Islet of Langerhans (tissue), 1 donor: ENCODE measurements at regions not wholly inside any gene's neighbourhood (a gene's known extent, or its start where the extent isn't known, plus 50 kb on each side); places are given as distances from the start of the nearest gene placed in this dataset.

Source experiments
- FAIRE-seq: peaks from one replicate; lab custom pipeline; 2011; peaks lifted over from hg19 to GRCh38; lab: Jason Lieb, UNC

DNA sequence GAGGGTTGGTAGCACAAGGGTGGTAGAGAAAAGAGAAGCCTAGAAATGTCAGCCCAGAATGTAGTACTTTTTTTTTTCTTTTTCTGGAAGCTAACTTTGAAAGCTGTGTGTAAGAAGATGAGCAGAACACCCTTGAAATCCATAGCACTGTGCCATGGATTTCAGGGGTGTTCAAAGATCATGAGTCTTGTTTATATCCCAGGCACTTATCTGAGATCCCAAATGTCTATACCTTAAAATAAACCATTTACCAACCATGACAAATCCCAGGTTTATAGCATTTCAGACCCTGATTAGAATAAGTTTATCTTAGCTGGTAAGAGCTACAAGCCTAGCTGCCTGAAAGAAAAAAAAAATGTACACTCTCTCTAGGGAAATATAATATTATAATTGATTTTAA lies 389.9 kb upstream of the ANXA10 start:
- no peak for FAIRE-seq

DNA sequence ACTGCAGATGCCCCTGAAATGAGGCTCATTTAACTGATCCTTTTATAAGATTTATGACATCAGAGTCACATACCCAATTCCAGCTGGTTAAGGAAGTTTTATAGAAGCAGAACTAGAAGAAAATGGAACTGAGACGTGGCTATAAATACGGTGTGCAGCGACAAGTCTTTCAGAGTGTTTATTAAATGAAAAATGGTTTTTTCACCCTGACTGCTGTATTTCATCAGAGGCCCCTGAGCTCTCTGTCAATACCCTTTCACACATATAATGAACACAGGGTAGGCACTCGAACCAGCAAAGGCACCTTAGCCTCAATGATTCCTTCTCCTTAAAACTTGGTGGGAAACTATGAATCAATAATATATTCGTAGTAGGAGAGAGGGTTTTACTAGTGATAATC lies 380.8 kb upstream of the ANXA10 start:
- FAIRE-seq, result no peak

DNA sequence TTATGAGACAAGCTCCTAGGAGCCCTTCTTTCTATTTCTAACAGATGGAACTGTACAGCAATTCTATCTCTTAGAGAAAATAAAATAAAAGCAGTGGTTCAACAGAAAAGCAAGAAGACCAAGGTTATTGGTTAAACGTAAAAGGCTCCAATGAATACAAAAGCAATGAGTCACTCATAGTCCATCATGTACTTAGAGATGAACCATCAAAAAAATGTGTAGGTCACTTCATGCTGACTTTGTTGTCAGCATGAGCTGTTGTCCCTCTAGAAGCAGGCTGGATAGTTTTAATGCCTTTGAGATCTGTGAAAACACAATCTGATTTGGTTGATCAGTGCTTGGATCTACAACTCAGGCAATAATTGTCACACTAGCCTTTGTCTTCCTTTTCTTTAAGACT lies 378.6 kb upstream of the ANXA10 start:
- FAIRE-seq, result no peak

DNA sequence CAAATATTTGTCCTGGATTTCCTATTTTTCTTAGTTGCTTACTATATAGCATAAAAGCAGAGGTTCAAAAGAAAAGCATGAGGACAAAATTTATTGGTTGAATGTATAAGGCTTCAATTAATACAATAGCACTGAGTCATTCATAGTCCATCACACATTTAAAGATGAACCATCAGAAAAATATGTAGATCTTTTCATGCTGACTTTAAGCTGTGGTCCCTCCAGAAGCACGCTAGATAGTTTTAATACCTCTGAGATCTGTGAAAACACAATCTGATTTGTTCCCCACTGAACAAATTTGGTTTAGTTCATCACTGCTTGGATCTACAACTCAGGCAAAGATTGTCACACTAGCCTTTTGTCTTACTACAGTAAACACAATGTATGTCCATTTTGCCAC lies 377.2 kb upstream of the ANXA10 start:
- no peak for FAIRE-seq

DNA sequence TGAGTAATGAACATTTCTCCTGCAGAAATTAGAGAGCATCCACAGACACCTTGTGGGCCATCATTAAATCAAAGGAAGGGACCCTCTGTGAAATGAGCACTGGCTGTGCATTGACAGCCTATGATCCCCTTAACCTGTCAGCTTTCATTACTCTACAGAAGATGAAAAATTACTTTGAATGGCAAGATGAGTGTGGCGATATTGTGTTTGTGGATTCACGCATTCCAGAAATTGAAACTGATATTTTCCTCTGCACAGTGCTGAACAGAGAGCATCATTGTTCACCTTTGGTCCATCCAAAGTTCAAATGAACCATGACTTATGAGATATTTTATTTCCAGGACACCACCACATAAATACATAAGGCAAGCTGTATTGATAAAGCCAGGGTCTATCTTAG lies 374.8 kb upstream of the ANXA10 start:
- no peak for FAIRE-seq

DNA sequence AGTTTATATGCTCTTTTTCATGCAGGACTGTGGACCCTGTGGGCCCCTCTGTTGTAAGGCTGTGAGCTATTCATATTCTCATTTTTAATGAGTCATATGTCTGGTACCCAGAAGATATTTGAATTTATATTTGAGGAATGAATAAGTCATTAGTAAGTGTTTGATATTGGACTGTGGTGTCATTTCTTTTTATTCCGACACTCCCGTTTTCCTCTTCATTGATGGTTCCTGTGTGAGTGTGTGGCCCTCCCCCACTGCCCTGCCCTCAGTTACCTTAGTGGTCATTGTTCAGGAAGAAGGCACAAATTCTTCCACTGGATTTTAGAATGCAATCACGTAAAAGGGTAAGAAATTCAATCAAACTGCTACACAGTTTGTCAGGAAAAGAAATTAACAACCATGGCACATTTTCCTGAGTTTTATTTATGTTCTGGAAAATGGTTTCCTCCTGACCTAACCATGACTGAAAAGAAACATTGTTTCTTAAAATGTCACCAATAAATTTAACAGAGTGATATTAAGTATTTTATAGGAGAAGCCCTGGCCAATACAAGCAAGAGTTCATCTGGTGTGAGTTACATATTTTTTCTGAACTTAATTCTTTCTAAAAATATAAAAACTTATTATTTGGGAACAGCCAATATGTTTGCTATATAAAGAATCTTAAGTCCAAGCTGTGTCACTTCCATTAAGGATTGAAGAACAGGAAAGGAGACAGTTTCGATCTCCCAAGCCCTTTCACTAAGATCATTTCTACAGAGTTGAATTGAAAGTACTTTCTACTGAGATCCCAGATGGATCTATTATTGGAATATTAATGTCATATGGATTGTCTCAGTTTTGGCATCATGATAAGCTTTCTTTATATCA lies 370.5 kb upstream of the ANXA10 start:
- no peak for FAIRE-seq

DNA sequence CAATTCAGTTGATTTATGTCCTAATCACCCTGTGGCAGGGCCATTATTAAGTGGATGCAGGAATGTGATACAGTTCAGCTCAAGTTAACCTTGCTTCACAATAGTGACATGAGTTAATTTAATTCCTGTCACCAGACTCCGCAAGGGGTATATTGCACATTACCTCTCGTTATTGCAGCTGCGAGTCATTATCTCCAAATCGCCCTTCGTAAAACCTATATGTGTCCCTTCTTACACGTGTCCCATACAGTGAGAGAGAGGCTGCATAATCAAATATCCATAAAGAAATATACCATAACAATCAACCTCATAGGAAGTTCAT lies 369.9 kb upstream of the ANXA10 start:
- FAIRE-seq, result no peak

DNA sequence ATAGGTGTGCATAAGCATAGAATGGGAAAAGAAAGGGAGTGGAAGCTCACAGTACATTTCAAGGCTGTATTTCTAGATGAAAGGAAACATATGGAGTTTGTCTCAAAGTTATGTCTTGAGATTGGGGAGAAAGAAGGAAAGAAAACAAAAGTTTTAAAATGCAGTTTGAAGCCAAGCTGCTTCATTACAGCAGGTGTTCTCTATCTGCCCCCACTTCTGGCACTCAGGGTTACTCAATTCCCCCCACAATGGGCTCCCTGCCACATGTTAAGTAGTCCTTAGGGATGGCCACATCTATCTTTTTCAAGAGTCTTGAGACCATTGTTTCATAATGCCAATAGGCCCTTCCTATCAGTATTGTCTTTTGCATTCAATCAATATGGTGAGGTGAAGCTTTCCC lies 367.4 kb upstream of the ANXA10 start:
- no peak for FAIRE-seq

DNA sequence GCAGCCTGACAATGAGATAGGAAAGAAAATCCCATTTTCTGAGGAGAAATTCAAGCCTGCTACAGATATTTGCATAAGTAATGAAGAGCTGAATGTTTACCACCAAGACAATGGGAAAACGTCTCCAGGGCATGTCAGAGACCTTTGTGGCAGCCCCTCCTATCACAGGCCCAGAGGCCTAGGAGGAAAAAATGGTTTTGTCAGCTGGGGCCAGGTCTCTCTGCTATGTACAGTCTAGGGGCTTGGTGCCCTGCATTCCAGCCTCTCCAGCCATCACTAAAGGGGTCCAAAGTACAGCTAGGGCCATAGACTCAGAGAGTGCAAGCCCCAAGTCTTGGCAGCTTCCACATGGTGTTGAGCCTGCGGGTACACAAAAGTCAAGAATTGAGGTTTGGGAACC lies 361.6 kb upstream of the ANXA10 start:
- no peak for FAIRE-seq

DNA sequence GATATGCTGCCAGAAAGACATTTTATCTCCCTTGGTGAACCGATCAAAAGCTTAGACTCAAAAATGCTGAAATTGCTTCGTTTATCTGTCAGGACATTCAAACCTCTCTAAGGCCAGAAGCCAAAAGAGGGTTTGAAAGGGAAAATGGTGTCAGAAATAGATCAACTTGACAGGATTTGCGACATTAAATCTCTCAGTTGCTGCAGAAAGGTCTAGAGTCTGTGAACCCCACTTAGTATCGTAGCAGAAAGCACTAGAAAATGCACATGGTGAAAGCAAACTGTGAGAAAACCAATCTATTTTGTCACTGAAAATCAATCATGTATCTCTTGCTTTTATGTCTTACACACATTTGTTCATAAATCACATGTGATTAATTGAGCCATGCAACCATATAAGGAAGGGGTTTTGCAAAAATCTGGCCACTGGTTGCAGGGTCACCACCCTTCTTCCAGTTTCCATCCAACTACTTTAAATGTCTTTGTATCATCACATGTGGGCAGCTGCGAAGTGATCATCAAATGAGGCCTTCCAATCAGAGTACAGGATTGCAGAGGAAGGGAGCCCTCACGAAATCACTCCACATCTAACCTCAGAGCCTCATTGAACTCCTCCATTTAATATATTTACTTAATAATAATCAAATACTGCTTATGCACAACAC lies 347.2 kb upstream of the ANXA10 start:
- no peak for FAIRE-seq

DNA sequence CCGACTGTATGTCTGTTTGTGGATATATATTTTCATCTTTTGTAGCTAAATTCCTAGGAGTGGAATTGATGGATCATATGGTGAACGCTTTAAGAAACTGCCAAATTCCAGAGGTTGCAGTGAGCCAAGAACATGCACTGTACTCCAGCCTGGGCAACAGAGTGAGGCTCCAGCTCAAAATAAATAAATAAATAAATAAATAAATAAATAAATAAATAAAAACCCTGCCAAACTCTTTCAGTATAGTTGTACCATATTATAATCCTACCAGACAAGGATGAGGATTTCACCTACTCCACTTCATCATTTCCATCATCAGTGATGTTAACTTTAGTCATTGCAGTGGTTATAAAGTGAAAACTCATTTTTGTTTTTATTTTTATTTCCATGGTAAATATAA lies 325.1 kb upstream of the ANXA10 start:
- FAIRE-seq, result no peak

DNA sequence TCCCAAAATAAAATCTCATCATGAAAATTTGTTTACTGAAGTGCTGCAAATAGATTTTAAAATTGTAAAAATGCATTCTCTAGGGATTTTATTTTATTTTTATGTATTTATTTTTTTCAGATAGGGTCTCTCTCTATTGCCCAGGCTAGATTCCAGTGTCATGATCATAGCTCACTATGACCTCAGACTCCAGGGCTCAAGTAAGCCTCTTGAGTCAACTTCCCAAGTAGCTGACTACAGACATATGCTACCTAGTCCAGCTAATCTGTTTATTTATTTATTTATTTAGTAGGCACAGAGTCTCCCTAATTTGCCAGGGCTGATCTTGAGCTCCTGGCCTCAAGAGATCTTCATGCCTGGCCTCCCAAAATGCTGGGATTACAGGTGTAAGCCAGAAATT lies 317.7 kb upstream of the ANXA10 start:
- no peak for FAIRE-seq

DNA sequence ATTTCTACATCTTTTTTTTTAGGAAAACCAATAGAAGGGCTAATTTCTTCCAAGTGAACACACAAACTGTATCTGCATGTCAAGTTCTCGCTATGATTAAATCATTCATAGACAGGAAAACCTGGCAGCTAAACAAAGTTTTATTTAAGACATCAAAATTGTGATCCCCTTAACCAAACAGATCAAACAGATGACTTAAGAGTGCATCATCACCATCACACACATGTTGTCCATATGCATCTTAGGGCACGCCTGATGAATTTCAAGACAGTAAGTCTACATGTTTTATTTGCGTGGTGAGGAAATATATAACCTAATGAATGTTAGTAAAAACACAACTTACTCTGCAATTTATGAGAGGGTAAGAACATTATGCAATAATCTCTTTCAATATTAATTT lies 317.0 kb upstream of the ANXA10 start:
- no peak for FAIRE-seq

DNA sequence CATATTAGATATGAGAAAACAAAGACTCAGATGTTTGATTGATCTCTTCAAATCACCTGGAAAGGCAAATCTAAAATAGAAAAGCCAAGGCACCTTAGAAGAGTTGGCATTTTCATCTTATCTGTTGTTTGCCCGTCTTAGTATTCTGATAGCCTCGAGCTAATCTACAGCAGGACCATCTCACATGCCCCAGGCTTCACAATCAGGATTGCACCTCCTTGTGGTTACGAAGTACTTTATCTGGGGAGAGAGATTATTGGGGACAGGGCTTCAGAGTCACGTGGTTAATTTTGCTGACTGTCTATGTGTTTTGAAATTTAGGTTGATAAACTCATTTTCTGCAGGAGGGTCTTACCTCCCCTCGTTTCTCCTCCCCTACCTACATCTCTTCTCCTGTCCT lies 313.1 kb upstream of the ANXA10 start:
- no peak for FAIRE-seq

DNA sequence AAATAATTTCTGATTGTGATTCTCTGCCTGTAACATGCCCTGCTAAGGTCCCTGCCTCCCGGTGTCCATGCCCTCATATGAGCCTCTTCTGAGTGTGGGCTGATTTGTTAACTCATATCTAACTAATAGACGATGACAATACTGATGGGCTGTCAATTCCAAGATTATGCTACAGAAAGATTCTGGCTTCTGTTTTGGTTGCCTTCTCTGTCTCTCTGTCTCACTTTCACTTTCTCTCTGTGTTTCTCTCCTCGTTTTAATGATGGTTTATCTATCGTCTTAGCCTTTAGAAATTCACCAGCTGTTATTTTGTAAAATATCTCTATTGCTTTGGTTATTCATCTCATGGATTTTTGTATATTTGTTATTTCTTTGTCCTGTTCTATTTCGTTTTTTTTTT lies 312.5 kb upstream of the ANXA10 start:
- peak; percentile 38 for FAIRE-seq

DNA sequence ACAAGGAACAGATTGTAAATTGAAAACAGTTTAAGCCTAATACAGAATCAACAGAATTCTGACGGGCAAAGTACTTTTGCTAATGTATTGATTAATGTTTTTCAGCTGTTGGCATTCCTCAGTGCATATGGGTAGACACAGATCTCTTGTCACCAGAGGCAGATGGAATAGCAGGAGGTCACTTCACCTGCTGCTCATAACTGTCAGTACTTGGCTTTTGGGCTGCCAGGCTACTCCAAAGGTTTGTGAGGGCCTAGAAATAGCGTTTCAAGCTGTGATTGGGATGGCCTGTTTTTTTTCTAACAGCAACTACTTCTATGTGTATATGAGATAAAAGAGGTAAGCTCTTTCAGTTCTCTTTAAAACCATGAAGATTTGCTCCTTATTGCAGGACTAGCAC lies 307.5 kb upstream of the ANXA10 start:
- FAIRE-seq, result no peak

DNA sequence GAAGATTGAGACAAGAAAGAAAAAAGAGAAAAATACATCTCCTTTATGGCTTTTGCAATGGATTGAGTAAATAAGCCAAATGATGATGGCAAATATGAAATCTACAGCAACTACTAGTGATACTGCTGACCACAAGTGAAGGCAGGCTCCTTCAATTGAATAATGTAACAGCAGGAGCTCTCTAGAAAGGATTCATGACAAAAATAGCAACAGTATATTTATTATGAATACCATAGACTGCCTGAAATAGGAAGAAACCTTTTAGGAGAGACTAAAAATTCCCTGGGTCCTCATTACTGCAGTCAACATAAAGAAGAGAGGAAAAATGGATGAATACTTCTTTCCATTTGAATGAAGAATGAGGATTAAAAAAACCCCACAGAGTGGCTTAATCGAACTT lies 306.8 kb upstream of the ANXA10 start:
- no peak for FAIRE-seq

DNA sequence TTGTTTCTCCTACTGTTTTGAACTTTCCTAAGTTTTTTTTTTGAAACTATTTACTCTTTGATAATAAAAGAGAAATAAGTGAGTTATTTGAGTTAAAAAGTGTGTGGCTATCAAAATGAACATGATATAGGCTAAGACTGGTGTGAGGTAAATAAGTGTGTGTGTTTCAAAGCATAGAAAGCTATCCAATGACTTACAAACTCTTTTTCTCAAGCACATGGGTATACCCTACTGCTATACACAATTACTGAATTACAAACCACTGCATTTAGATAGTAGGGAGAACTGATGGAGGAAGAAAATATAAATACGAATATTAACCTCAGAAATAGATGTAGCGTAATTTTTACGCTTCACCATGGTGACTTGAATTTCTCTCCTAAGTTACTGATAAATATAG lies 305.8 kb upstream of the ANXA10 start:
- FAIRE-seq, result no peak

DNA sequence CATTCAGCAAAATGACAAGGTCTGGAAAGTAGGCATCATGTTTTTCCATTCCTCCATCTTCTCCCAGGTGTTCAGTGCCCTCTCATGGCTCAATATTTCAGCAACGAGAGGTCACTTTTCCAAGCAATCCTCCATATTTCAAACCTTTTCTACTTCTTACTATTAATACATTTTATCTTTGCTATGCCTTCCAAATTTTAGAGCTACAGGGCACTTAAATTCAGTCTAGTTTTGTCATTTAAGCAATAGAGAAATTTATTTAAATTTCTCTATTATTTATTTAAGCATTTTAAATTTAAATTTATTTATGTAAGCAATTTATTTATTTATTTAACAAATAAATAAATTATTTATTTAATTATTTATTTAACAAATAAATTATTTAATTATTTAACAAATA lies 305.1 kb upstream of the ANXA10 start:
- peak; percentile 5 for FAIRE-seq

DNA sequence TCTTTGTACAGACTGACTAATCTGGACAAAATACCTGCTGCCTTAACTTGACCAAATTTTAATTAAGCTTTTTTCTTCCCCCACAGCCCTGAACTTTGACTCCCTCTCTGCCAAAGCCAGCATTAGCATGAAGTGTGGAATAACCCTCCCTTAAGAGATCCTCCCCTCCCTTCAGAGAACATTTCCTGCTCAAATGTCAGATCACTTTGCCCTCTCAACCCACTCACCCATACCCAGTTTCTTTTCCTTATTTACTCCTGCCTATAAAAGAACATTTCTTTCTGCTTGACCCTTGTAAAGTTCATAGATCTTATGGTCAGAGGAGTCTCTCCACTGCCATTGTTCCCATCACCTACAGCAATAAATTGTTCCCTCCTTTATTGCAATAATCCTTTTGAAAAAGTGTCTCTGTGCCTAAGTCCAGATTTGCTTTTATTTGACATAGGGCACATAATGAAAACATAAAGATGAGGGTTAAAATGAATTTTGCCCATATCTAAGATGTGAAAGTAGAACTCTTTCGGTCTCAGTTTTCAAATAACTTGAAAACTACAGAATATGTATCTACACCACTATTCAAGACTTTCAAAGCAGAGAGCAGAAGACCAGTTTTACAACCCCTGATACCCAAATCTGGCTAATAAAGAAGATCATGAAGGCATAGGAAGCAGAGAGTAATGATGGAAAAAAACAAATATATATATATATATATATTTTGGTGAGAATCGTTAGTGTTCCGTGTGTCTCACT lies 289.7 kb upstream of the ANXA10 start:
- no peak for FAIRE-seq

DNA sequence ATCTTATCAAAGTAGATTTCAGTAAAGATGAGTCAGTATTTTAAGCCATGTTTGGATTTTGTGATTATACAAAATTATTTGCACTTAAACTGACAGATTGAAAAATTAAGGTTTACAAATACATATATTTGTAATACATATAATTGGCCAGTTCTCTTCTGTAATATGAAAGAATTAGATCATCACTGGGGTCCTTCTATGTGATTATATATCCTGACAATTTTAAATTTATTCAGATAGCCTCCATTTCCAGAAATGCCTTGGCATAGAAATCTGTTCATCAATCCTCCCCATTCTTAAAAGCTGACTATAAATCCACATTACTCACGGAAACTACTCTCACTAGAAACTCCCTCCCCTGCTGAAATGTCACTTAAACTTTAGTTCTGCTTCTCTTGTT lies 280.4 kb upstream of the ANXA10 start:
- peak; percentile 74 for FAIRE-seq

DNA sequence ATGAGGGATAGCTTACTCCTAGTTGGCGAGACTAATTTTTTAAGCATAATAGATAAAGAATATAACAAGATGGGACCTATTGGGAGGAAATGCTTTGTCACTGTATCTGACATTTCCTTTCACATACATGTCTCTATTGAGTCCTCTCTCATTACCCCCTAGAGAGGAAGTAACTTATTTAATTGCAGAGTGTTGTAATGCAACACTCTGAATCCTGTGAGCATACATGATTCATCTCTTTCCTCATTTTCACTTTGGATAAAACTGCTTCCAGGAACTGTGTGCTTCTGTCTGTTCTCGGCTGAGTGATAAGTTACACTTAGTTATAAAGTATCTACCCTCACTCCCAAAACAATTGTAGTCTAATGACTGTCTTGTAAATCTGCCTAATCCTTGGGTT lies 266.1 kb upstream of the ANXA10 start:
- no peak for FAIRE-seq

DNA sequence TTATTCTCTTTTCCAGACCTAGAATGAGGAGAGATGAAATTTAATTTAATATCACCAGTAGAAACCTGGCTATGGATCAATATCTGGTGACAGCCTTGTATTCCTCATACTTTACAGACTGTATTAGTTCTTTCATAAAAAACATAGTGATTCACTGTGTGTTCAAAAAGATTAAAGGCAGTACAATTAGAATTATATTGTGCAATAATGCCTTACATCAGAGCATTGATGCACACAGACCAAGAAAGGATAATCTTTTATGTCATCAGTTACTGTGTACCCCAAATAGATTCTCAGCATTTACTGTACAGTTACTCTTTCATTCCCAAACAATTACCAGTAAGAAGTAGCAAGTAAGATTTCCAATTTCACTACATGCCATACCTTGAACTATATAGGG lies 260.5 kb upstream of the ANXA10 start:
- no peak for FAIRE-seq

DNA sequence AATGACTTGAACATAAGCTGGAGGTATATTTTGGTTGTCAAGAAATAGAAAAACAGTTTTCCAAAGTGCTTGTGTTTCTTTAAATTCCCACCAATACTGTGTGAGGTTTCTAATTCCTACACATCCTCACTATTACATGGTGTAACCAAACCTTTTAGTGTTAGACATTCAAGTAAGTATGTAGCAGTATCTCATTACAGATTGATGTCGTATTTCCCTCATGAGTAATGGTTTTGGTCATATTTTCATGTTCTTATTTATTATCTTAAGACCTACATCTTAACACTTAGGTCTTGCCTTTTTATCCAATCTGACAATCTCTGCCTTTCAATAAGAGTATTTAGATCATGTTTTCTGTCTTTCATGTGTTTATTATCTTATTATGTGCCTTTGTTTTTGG lies 253.7 kb upstream of the ANXA10 start:
- no peak for FAIRE-seq
